ENCODE measurements at regions not wholly inside any gene's neighbourhood (a gene's known extent, or its start where the extent isn't known, plus 50 kb on each side); places are given as distances from the start of the nearest gene placed in this dataset.

DNA sequence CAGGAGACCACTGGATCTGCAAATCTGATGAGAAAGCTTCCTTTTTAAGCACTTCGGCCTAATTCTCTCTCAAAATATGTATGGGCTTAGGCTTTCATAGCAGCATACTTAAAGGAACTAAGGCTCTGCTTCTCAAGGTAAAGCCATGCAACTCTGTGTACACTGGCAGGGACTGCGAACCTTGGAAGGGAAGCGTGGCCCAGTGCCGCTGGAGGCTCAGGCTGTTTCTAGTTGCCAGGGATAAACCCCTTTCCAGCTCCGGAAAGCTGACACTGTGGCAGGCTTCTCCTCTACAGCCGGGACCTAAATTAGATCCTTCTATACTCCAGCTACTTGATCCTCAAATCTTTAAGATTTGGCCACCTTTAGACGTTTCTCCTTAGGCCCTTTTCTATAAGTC is 1091.3 kb upstream of the TENM3 start:
- no peaks in the 10 kb centered on the region for H3K9me3 ChIP-seq
- 76 to 87% methylated on average over 7 of the region's 7 CpGs for WGBS, 2 donors
- intact Hi-C loops (cut with DNase I): no loop called here
- H3K4me3 ChIP-seq: no peak overlapping the region
- DNase-seq: no peak
- no peaks in the 10 kb centered on the region for H3K36me3 ChIP-seq
- TF ChIP-seq CTCF (IDR thresholded peaks at IDR 0.05): no peak
- H3K27me3 ChIP-seq: peaks cover 0 to 4% (median 0%) of the 10 kb centered on the region in 7 donors
- H3K27ac ChIP-seq: no peak overlapping the region
- H3K4me1 ChIP-seq: no peaks in the 10 kb centered on the region
- ATAC-seq: no peak

DNA sequence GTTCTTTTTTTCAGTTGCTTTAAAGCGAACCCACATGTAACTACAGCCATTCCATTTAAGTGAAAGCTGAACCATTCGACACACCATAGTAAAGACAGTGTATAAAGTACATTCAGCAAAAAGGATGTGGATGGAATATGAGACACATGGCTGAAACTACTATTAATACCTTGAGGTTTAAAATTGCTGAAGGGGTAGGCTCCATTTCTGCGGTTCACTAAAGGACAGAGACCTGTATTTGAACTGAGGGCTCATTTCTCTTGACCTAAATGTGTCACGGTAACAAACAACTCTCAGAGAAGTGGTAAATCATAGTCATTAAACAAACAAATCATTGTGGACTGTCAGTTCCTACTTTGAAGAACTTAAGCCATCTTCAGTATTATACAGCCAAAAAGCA is 1085.6 kb upstream of the TENM3 start:
- TF ChIP-seq CTCF (IDR thresholded peaks at IDR 0.05): no peak
- 76 to 77% methylated on average over 4 of the region's 4 CpGs for WGBS, 2 donors
- Histone ChIP-seq H3K27ac (no peak overlapping the region), H3K36me3 (no peaks in the 10 kb centered on the region), H3K9me3 (no peaks in the 10 kb centered on the region), H3K27me3 (peaks cover 0 to 1% (median 0%) of the 10 kb centered on the region in 7 donors), H3K4me3 (no peak overlapping the region), H3K4me1 (no peaks in the 10 kb centered on the region)
- DNase-seq (no peak), ATAC-seq (no peak)
- intact Hi-C loops (cut with DNase I): no loop called here

- WGBS, 2 donors: 83 to 84% methylated on average over 8 of the region's 8 CpGs
- DNase-seq: no peak
- intact Hi-C loops (cut with DNase I): no loop called here
Measured at GRCh38 chr4:181158971-181159370, 1084.2 kb upstream of the TENM3 start.

DNA sequence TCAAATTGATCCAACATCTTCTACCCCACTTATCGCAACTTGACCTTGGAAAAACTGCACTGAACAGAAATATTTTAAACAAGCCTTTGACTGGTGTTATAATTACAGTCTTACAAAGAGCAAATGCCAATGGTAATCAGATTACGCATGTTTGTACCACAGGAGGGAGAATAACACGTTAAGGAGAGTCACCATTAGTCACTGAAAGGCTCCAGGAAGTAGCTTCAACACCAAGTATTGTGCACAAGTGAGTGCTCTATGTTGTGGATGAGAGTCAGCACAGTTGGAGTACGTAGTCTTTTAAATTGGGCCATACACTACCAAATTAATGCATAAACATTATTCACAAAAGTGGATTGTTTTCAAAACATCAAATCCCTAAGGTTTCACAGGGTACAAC is 1081.5 kb upstream of the TENM3 start:
- WGBS, 2 donors: 45 to 52% methylated on average over 4 of the region's 4 CpGs
- Histone ChIP-seq H3K27ac (no peak overlapping the region), H3K4me3 (no peak overlapping the region), H3K27me3 (peaks cover 0 to 13% (median 0%) of the 10 kb centered on the region in 7 donors), H3K4me1 (no peaks in the 10 kb centered on the region), H3K36me3 (no peaks in the 10 kb centered on the region), H3K9me3 (no peaks in the 10 kb centered on the region)
- ATAC-seq: no peak
- DNase-seq: no peak
- intact Hi-C loops (cut with DNase I): no loop called here
- TF ChIP-seq CTCF (IDR thresholded peaks at IDR 0.05): no peak

More at GRCh38 chr4:181158971-181159370, 1084.2 kb upstream of the TENM3 start:
- Histone ChIP-seq H3K9me3 (no peaks in the 10 kb centered on the region), H3K27me3 (peaks cover 0 to 3% (median 0%) of the 10 kb centered on the region in 7 donors), H3K36me3 (no peaks in the 10 kb centered on the region), H3K27ac (no peak overlapping the region), H3K4me1 (no peaks in the 10 kb centered on the region), H3K4me3 (no peak overlapping the region)
- no peak for TF ChIP-seq CTCF (IDR thresholded peaks at IDR 0.05)
- no peak for ATAC-seq
